Tibial nerve (tissue), 4 donors: ENCODE measurements at regions not wholly inside any gene's neighbourhood (a gene's known extent, or its start where the extent isn't known, plus 50 kb on each side); places are given as distances from the start of the nearest gene placed in this dataset.

Experiments used
- DNase-seq, 2 donors: peaks; one replicate each; pipeline ENCODE4 v3.0.0-alpha.2; 2019; ENCODE audit warnings: low spot score in 2 of 2
- H3K27ac ChIP-seq, 4 donors: fragments of 200-600 bp; sonication (generic) in 3 of 4; one replicate each; pipeline ENCODE4 v1.5.1; 2017 to 2019; ENCODE audit warnings: mild to moderate bottlenecking in 1 of 4
- H3K27me3 ChIP-seq, 2 donors: fragments of 200-600 bp; sonication (generic) in 1 of 2; one replicate each; pipeline versions ENCODE4 v1.5.1 to v1.6.0; 2017 to 2019
- H3K36me3 ChIP-seq, 3 donors: fragments of 200-600 bp; sonication (generic); one replicate each; pipeline ENCODE4 v1.5.1; 2018 to 2019
- H3K4me1 ChIP-seq, 4 donors: fragments of 200-600 bp; sonication (generic) in 3 of 4; one replicate each; pipeline ENCODE4 v1.5.1; 2017 to 2019
- H3K4me3 ChIP-seq, 4 donors: fragments of 200-600 bp; sonication (generic) in 3 of 4; one replicate each; pipeline ENCODE4 v1.5.1; 2017 to 2019; ENCODE audit warnings: mild to moderate bottlenecking in 1 of 4, moderate library complexity in 1 of 4
- H3K9me3 ChIP-seq, 4 donors: fragments of 200-600 bp; sonication (generic) in 3 of 4; one replicate each; pipeline ENCODE4 v1.5.1; 2017 to 2019
- CTCF ChIP-seq, 5 experiments: fragments of 200-600 bp in 3 of 5; fragments of 450-650 bp in 2 of 5; sonication (generic) in 3 of 5; IDR thresholded peaks; one replicate each; pipeline ENCODE4 v1.5.1; 2016 to 2019; ENCODE audit warnings: antibody characterized with exemption in 5 of 5, mild to moderate bottlenecking in 3 of 5, moderate library complexity in 2 of 5
- EP300 ChIP-seq, 2 donors: sonication (generic); formaldehyde crosslinking; IDR thresholded peaks; one replicate each; pipeline ENCODE4 v1.6.1; 2017; ENCODE audit warnings: antibody characterized with exemption in 2 of 2, mild to moderate bottlenecking in 1 of 2
- POLR2A ChIP-seq, 2 donors: fragments of 450-650 bp; IDR thresholded peaks; one replicate each; pipeline ENCODE4 v1.6.1; 2017; ENCODE audit warnings: antibody characterized with exemption in 2 of 2, mild to moderate bottlenecking in 2 of 2, moderate library complexity in 2 of 2
- WGBS, 2 donors: methylation state at CpG; one replicate each; pipeline ENCODE4 v1.1.5; 2018; 5-methylcytosine and 5-hydroxymethylcytosine counted together

- Histone ChIP-seq H3K36me3 (no peaks in the 10 kb centered on the region), H3K27ac (no peak overlapping the region), H3K4me1 (no peaks in the 10 kb centered on the region), H3K27me3 (no peaks in the 10 kb centered on the region), H3K4me3 (no peak overlapping the region), H3K9me3 (no peaks in the 10 kb centered on the region)
- TF ChIP-seq POLR2A (IDR thresholded peaks at IDR 0.05) = no peak
- no peak for TF ChIP-seq CTCF (IDR thresholded peaks at IDR 0.05)
- TF ChIP-seq EP300 (IDR thresholded peaks at IDR 0.05) = no peak
- no peak for DNase-seq
- WGBS, 2 donors = 46 to 51% methylated on average over 5 of the region's 5 CpGs
Measured at GRCh38 chr16:13394488-13394887, 493.1 kb downstream of the SHISA9 start.

- Histone ChIP-seq H3K36me3 (no peaks in the 10 kb centered on the region), H3K27me3 (no peaks in the 10 kb centered on the region), H3K27ac (no peak overlapping the region), H3K4me1 (no peaks in the 10 kb centered on the region), H3K4me3 (no peak overlapping the region), H3K9me3 (peaks cover 0 to 3% (median 0%) of the 10 kb centered on the region in 4 donors)
- DNase-seq = no peak
- WGBS, 2 donors = 86 to 87% methylated on average over 7 of the region's 7 CpGs
- TF ChIP-seq EP300 (IDR thresholded peaks at IDR 0.05) = no peak
- TF ChIP-seq CTCF (IDR thresholded peaks at IDR 0.05) = no peak
- no peak for TF ChIP-seq POLR2A (IDR thresholded peaks at IDR 0.05)
Measured at GRCh38 chr16:13397126-13397525, 495.7 kb downstream of the SHISA9 start.

- DNase-seq = no peak
- H3K4me3 ChIP-seq = no peak overlapping the region
Measured at GRCh38 chr16:13401641-13402040, 500.2 kb downstream of the SHISA9 start.

GRCh38 chr16:13402601-13403000 is 501.2 kb downstream of the SHISA9 start:
- H3K27me3 ChIP-seq = no peaks in the 10 kb centered on the region
- H3K27ac ChIP-seq = no peak overlapping the region
- WGBS, 2 donors = 94 to 95% methylated on average over 12 of the region's 12 CpGs
- H3K36me3 ChIP-seq = no peaks in the 10 kb centered on the region
- DNase-seq = no peak
- peaks cover 0 to 14% (median 0%) of the 10 kb centered on the region in 4 donors for H3K9me3 ChIP-seq
- TF ChIP-seq POLR2A (IDR thresholded peaks at IDR 0.05) (no peak), CTCF (IDR thresholded peaks at IDR 0.05) (no peak), EP300 (IDR thresholded peaks at IDR 0.05) (no peak)
- no peaks in the 10 kb centered on the region for H3K4me1 ChIP-seq
- no peak overlapping the region for H3K4me3 ChIP-seq

More at GRCh38 chr16:13401641-13402040, 500.2 kb downstream of the SHISA9 start:
- Histone ChIP-seq H3K27ac (no peak overlapping the region), H3K9me3 (peaks cover 0 to 14% (median 0%) of the 10 kb centered on the region in 4 donors), H3K27me3 (no peaks in the 10 kb centered on the region), H3K4me1 (no peaks in the 10 kb centered on the region), H3K36me3 (no peaks in the 10 kb centered on the region)
- 79 to 81% methylated on average over 4 of the region's 4 CpGs for WGBS, 2 donors
- no peak for TF ChIP-seq CTCF (IDR thresholded peaks at IDR 0.05)
- TF ChIP-seq POLR2A (IDR thresholded peaks at IDR 0.05) = no peak
- no peak for TF ChIP-seq EP300 (IDR thresholded peaks at IDR 0.05)

GRCh38 chr16:13403326-13403725 is 501.9 kb downstream of the SHISA9 start:
- Histone ChIP-seq H3K27me3 (no peaks in the 10 kb centered on the region), H3K36me3 (no peaks in the 10 kb centered on the region), H3K9me3 (peaks cover 0 to 14% (median 0%) of the 10 kb centered on the region in 4 donors), H3K4me3 (no peak overlapping the region), H3K27ac (no peak overlapping the region), H3K4me1 (no peaks in the 10 kb centered on the region)
- no peak for TF ChIP-seq POLR2A (IDR thresholded peaks at IDR 0.05)
- TF ChIP-seq EP300 (IDR thresholded peaks at IDR 0.05) = no peak
- no peak for TF ChIP-seq CTCF (IDR thresholded peaks at IDR 0.05)
- no peak for DNase-seq
